ENCODE measurements at regions not wholly inside any gene's neighbourhood (a gene's known extent, or its start where the extent isn't known, plus 50 kb on each side); places are given as distances from the start of the nearest gene placed in this dataset.

GRCh38 chr15:59847968-59848367 lies 156.1 kb upstream of the FOXB1 start:
- ATAC-seq, result no peak
- Mint-ChIP-seq H3K4me1 (peaks cover 11% of the 10 kb centered on the region; the same call in 1 of the 2 replicates), H3K9me3 (no peaks in the 10 kb centered on the region), H3K27ac (no peak overlapping the region), H3K4me3 (no peak overlapping the region), H3K36me3 (no peaks in the 10 kb centered on the region), H3K27me3 (ENCODE audit: low read depth) (no peaks in the 10 kb centered on the region)
- TF ChIP-seq USF2 (CRISPR knock-in tag; IDR thresholded peaks at IDR 0.05), result no peak
- TF ChIP-seq GRHL2 (CRISPR knock-in tag; IDR thresholded peaks at IDR 0.05; ENCODE audit: insufficient replicate concordance, severe bottlenecking), result no peak
- no peak for TF ChIP-seq CREB1 (CRISPR knock-in tag; IDR thresholded peaks at IDR 0.05)
- ChIA-PET CTCF (no interaction called here), POLR2A (no interaction called here)
- no peak for DNase-seq (ENCODE audit: low spot score)

DNA sequence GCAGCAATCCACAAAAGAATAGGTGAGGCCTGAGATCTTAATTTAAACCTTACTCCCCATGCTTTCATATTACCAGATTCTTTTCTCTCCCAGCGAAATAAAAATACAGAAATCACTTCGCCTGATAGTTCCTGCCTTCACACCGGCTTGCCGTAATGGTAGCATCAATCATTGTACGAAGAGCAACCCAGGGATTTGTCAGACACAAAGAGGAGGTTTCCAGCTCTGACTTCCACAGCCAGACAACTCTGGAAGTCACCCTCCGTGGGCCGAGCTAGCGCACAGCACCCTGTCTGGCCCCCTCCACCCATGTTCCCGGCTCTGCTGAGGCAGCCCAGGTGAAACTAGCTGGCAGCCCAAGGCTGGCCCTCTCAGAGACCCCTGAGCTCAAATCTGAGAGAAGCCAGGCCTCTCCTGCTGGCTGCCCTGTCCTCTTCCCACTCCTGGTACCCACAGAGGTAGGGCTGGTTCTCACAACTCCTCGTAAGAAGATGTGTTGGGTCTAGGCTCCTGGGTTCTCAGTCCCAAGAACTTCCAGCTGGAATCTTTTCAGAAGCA lies 156.9 kb upstream of the BNIP2 start:
- no peak overlapping the region for H3K4me3 Mint-ChIP-seq
- H3K9me3 Mint-ChIP-seq, result peaks cover 4% of the 10 kb centered on the region
- H3K27me3 Mint-ChIP-seq (ENCODE audit: low read depth), result 0 out of 2 replicates have a peak, but pooled peaks cover 2% of the 10 kb centered on the region
- no peak overlapping the region for H3K27ac Mint-ChIP-seq
- H3K36me3 Mint-ChIP-seq, result no peaks in the 10 kb centered on the region
- ChIA-PET POLR2A (no interaction called here), CTCF (no interaction called here)
- H3K4me1 Mint-ChIP-seq, result peaks cover 7% of the 10 kb centered on the region; the same call in 1 of the 2 replicates
- no peak for ATAC-seq
- TF ChIP-seq TEAD1 (CRISPR knock-in tag; IDR thresholded peaks at IDR 0.05), result no peak
- TF ChIP-seq ZBTB21 (CRISPR knock-in tag; IDR thresholded peaks at IDR 0.05; ENCODE audit: borderline replicate concordance), result no peak
- DNase-seq (ENCODE audit: low spot score), result no peak

DNA sequence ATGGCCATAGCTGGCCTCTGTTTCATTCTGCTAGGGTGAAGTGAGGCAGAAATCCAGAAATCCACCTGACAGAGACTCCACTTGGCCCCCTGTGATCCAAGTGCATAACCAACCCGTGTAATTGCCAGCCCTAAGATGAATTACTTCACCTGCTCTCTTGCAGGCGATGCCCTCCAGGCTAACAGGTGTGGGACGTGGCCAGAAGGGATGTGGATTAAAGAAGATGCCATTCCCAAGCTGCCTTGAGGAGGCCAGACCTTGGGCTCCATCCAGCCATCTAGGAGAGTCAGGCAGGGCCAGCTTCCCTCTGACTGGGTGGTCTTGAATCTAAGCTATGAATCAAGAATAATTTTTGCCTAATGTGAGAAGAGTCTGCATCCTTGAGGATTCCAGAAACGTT lies 154.5 kb upstream of the BNIP2 start:
- CTCF ChIA-PET, result no interaction called here

More for the DNA sequence above, 154.5 kb upstream of the BNIP2 start:
- no peak for TF ChIP-seq AFF4 (CRISPR knock-in tag; IDR thresholded peaks at IDR 0.05; ENCODE audit: borderline replicate concordance)
- no peak for TF ChIP-seq MYBL2 (CRISPR knock-in tag; IDR thresholded peaks at IDR 0.05)
- no peak for TF ChIP-seq ZNF121 (CRISPR knock-in tag; IDR thresholded peaks at IDR 0.05)
- TF ChIP-seq NFATC4 (CRISPR knock-in tag; IDR thresholded peaks at IDR 0.05), result no peak
- no peak for TF ChIP-seq RORB (CRISPR knock-in tag; IDR thresholded peaks at IDR 0.05)
- TF ChIP-seq ZNF416 (CRISPR knock-in tag; IDR thresholded peaks at IDR 0.05), result no peak
- no peak for TF ChIP-seq ZNF671 (CRISPR knock-in tag; IDR thresholded peaks at IDR 0.05)
- TF ChIP-seq KAT7 (CRISPR knock-in tag; IDR thresholded peaks at IDR 0.05; ENCODE audit: borderline replicate concordance), result no peak
- TF ChIP-seq, protein P1, sequence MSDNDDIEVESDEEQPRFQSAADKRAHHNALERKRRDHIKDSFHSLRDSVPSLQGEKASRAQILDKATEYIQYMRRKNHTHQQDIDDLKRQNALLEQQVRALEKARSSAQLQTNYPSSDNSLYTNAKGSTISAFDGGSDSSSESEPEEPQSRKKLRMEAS (CRISPR knock-in tag; IDR thresholded peaks at IDR 0.05), result no peak
- TF ChIP-seq IRF1 (CRISPR knock-in tag; IDR thresholded peaks at IDR 0.05), result no peak
- TF ChIP-seq ESRRA (CRISPR knock-in tag; IDR thresholded peaks at IDR 0.05; ENCODE audit: borderline replicate concordance), result no peak
- TF ChIP-seq, protein P2, sequence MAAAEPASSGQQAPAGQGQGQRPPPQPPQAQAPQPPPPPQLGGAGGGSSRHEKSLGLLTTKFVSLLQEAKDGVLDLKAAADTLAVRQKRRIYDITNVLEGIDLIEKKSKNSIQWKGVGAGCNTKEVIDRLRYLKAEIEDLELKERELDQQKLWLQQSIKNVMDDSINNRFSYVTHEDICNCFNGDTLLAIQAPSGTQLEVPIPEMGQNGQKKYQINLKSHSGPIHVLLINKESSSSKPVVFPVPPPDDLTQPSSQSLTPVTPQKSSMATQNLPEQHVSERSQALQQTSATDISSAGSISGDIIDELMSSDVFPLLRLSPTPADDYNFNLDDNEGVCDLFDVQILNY (CRISPR knock-in tag; IDR thresholded peaks at IDR 0.05), result no peak
- no peak for TF ChIP-seq USF1 (CRISPR knock-in tag; IDR thresholded peaks at IDR 0.05)
- TF ChIP-seq E2F4 (CRISPR knock-in tag; IDR thresholded peaks at IDR 0.05; ENCODE audit: borderline replicate concordance, low read depth), result no peak
- TF ChIP-seq GABPB1 (CRISPR knock-in tag; IDR thresholded peaks at IDR 0.05), result no peak
- TF ChIP-seq ZNF138 (CRISPR knock-in tag; conservative IDR thresholded peaks at IDR 0.05), result no peak
- 0 out of 2 replicates have a peak, but pooled peaks cover 2% of the 10 kb centered on the region for H3K27me3 Mint-ChIP-seq (ENCODE audit: low read depth)
- no peak overlapping the region for H3K27ac Mint-ChIP-seq
- H3K9me3 Mint-ChIP-seq, result peaks cover 4% of the 10 kb centered on the region
- peaks cover 4% of the 10 kb centered on the region; the same call in 1 of the 2 replicates for H3K4me1 Mint-ChIP-seq
- no peak overlapping the region for H3K4me3 Mint-ChIP-seq
- H3K36me3 Mint-ChIP-seq, result no peaks in the 10 kb centered on the region
- no peak for DNase-seq (ENCODE audit: low spot score)
- ATAC-seq, result no peak
- POLR2A ChIA-PET, result interaction anchor here (0.6 kb wide), 1 partner anchor 785 kb away, joined by 4 read pairs; no protein-coding TSS in a partner anchor

All from WTC11 (cell line).